Heart right ventricle (tissue), 16 donors: ENCODE measurements at regions not wholly inside any gene's neighbourhood (a gene's known extent, or its start where the extent isn't known, plus 50 kb on each side); places are given as distances from the start of the nearest gene placed in this dataset.

Experiments used
- ATAC-seq, 8 donors: fragments of 200-7000 bp; cut with Tn5 transposase; one replicate each; pipeline ENCODE4 v1.9.1; 2020; ENCODE audit warnings: mild to moderate bottlenecking in 8 of 8, moderate library complexity in 8 of 8, moderate number of reproducible peaks in 1 of 8
- DNase-seq, 2 donors: peaks; one replicate each; pipeline ENCODE4 v3.0.0-alpha.2; 2020
- H3K27ac ChIP-seq, 10 donors: fragments of 200-600 bp; sonication (generic) in 2 of 10; one replicate each; pipeline versions ENCODE4 v1.5.0 to v1.8.0; 2020 to 2022; ENCODE audit warnings: mild to moderate bottlenecking in 3 of 10
- H3K27me3 ChIP-seq, 7 donors: fragments of 200-600 bp; one replicate each; pipeline ENCODE4 v1.8.0; 2021 to 2022; ENCODE audit warnings: mild to moderate bottlenecking in 2 of 7
- H3K36me3 ChIP-seq, 9 donors: fragments of 200-600 bp; sonication (generic) in 1 of 9; one replicate each; pipeline versions ENCODE4 v1.5.0 to v1.8.0; 2020 to 2022; ENCODE audit warnings: mild to moderate bottlenecking in 2 of 9
- H3K4me1 ChIP-seq, 9 donors: fragments of 200-600 bp; sonication (generic) in 1 of 9; one replicate each; pipeline versions ENCODE4 v1.5.0 to v1.8.0; 2020 to 2022; ENCODE audit warnings: mild to moderate bottlenecking in 4 of 9
- H3K4me3 ChIP-seq, 10 donors: fragments of 200-600 bp; sonication (generic) in 2 of 10; one replicate each; pipeline versions ENCODE4 v1.5.0 to v1.8.0; 2020 to 2022; ENCODE audit warnings: mild to moderate bottlenecking in 7 of 10, moderate library complexity in 2 of 10
- H3K9me3 ChIP-seq, 11 donors: fragments of 200-600 bp in 10 of 11; sonication (generic) in 2 of 11; one replicate each; pipeline versions ENCODE4 v1.5.0 to v1.8.0; 2013 to 2022; ENCODE audit warnings: mild to moderate bottlenecking in 2 of 11, control low read depth in 1 of 11, moderate library complexity in 1 of 11
- CTCF ChIP-seq, 9 donors: fragments of 200-600 bp; sonication (generic) in 2 of 9; IDR thresholded peaks; one replicate each; pipeline versions ENCODE4 v1.5.0 to v1.8.0; 2021 to 2022; ENCODE audit warnings: antibody characterized with exemption in 9 of 9, mild to moderate bottlenecking in 5 of 9, moderate library complexity in 1 of 9
- WGBS, 2 donors: extraction: QIAGEN DNeasy Blood & Tissue Kit; methylation state at CpG; one replicate each; pipeline ENCODE4 v1.1.7; 2013; ENCODE audit warnings: inconsistent platforms in 1 of 2; 5-methylcytosine and 5-hydroxymethylcytosine counted together
- intact Hi-C, 10 donors: fragments of 100-400 bp; cut with DNase I; formaldehyde crosslinking; loops; one replicate each; pipeline versions ENCODE4 v1.11.1 to v1.14.2; 2022
- donor health status: Arrhythmogenic right ventricular cardiomyopathy.
- donor health status: ischemic (EF 13 %, LVEDD 7.1; RV severe dilation, severe dysfunction).
- donor health status: healthy with polysubstance abuse.
- donor health status: DM: no; HTN: yes; CAD: no.
- donor health status: DM: no; HTN: no; CAD: no.
- donor health status: ischemic (EF 25% LVEDD 6.9; RV normal size, moderate dysfunction).
- donor health status: ischemic (EF 25% LVEDD 5.7; RV mildly dilated, moderate dysfunction).
- donor health status: healthy.
- donor health status: DM: yes; HTN: yes; CAD: no.
- donor health status: Ischemic cardiomyopathy.
- donor health status: ischemic (EF 35%, LVEDD 5.7; RV mildly dilated, moderate dysfunction).
- donor health status: nonischemic (EF 11% LVEDD 7.7; RV severe dilation, severe dysfunction).
- donor health status: DM: yes; HTN: yes; CAD: no.
- donor health status: PGD.
- donor health status: ischemic (EF 29% LVEDD 5.4; RV normal size, mild dysfunction).
- donor health status: nonischemic (EF 23%, LVEDD 6.1; RV moderate dilation, normal function).

- 27 to 40% methylated on average over 8 of the region's 8 CpGs for WGBS, 2 donors
- TF ChIP-seq CTCF (IDR thresholded peaks at IDR 0.05), result no peak
- Histone ChIP-seq H3K27ac (peak overlapping the region in 2 of 10 donors; percentile 13 to 36), H3K4me3 (no peak overlapping the region), H3K36me3 (no peaks in the 10 kb centered on the region), H3K4me1 (peaks cover 2 to 30% (median 17%) of the 10 kb centered on the region in 9 donors), H3K9me3 (no peaks in the 10 kb centered on the region), H3K27me3 (no peaks in the 10 kb centered on the region)
- ATAC-seq, result peak in 7 of 8 donors; percentile 24 to 64 (median 42)
- intact Hi-C loops, result loop anchor here in 2 of 10 donors (10.0 kb wide), 2 partner anchors 92 to 222 kb away; partner anchors contain the start of gene MBOAT2 (in 1 of the 2)
- peak in 1 of 2 donors; percentile 28 for DNase-seq
These were observed 93.8 kb upstream of the MBOAT2 start for GRCh38 chr2:9097239-9097638.

- no peaks in the 10 kb centered on the region for H3K36me3 ChIP-seq
- H3K4me3 ChIP-seq, result no peak overlapping the region
- 94 to 95% methylated on average over 13 of the region's 13 CpGs for WGBS, 2 donors
- H3K4me1 ChIP-seq, result peaks cover 2 to 30% (median 17%) of the 10 kb centered on the region in 9 donors
- intact Hi-C loops, result loop anchor here in 2 of 10 donors (10.0 kb wide), 2 partner anchors 92 to 222 kb away; partner anchors contain the start of gene MBOAT2 (in 1 of the 2)
- TF ChIP-seq CTCF (IDR thresholded peaks at IDR 0.05), result no peak
- no peaks in the 10 kb centered on the region for H3K27me3 ChIP-seq
- no peak for DNase-seq
- peak in 1 of 8 donors; percentile 3 for ATAC-seq
- H3K27ac ChIP-seq, result peak overlapping the region in 2 of 10 donors; percentile 13 to 36
- H3K9me3 ChIP-seq, result no peaks in the 10 kb centered on the region
These were observed 93.3 kb upstream of the MBOAT2 start for GRCh38 chr2:9096761-9097160.

DNA sequence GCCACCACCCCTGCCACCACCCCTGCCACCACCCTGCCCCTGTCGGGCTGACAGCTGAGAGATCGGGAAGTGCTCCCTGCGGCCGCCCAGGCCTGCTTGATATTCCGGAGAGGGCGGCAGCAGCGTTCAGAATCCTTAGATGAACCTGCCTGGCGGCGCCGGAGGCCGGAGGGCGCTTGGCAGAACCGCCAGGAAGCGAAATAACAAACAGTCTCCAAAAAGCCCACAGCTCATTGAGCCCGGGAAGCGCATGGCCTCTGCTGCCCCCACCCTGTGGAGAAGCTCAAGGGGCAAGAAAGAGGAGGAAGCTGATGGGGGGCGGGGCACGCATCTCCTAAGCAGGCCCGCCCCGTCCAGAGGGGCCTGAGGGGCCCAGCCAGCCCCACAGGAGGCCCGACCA, 92.2 kb upstream of the MBOAT2 start:
- peak in 7 of 9 donors; percentile 17 to 58 (median 35) for TF ChIP-seq CTCF (IDR thresholded peaks at IDR 0.05)

DNA sequence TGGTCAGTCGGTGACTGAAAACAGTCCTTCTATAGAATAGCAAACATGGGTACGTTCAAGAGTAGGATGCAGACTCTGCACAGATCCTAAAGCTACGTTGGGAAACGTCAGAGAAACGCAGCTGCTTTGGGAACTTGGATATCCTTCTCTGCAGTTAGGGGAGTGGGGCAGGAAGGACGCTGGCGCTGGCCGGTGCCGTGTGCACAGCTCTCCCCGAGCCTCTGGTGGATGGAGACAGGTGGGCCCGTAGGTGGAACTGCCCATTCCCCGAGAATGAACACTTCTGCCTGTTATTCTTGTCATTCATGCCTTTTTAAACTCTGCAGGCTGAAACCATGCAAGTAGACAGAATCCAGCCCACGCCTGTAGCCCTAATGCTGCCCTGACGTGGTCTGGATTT, 91.7 kb upstream of the MBOAT2 start:
- DNase-seq, result no peak
- no peak for TF ChIP-seq CTCF (IDR thresholded peaks at IDR 0.05)
- H3K4me3 ChIP-seq, result peak overlapping the region in 6 of 10 donors; percentile 13 to 36 (median 28)
- 58 to 61% methylated on average over 14 of the region's 14 CpGs for WGBS, 2 donors
- no peaks in the 10 kb centered on the region for H3K36me3 ChIP-seq
- peak in 6 of 8 donors; percentile 16 to 35 (median 27) for ATAC-seq
- intact Hi-C loops, result loop anchor here in 2 of 10 donors (10.0 kb wide), 2 partner anchors 90 to 220 kb away; partner anchors contain the start of gene MBOAT2 (in 1 of the 2)
- no peaks in the 10 kb centered on the region for H3K9me3 ChIP-seq
- H3K27me3 ChIP-seq, result no peaks in the 10 kb centered on the region
- peak overlapping the region in 4 of 10 donors; percentile 15 to 77 (median 64) for H3K27ac ChIP-seq
- peaks cover 2 to 30% (median 17%) of the 10 kb centered on the region in 9 donors for H3K4me1 ChIP-seq

More for the DNA sequence above, 92.2 kb upstream of the MBOAT2 start:
- ATAC-seq, result peak; percentile 77 to 91 (median 84)
- peak; percentile 60 to 67 for DNase-seq
- H3K4me3 ChIP-seq, result peak overlapping the region in 7 of 10 donors; percentile 11 to 36 (median 26)
- H3K27ac ChIP-seq, result peak overlapping the region in 5 of 10 donors; percentile 15 to 77 (median 59)
- intact Hi-C loops, result loop anchor here in 2 of 10 donors (10.0 kb wide), 2 partner anchors 91 to 221 kb away; partner anchors contain the start of gene MBOAT2 (in 1 of the 2)
- H3K4me1 ChIP-seq, result peaks cover 2 to 30% (median 17%) of the 10 kb centered on the region in 9 donors
- WGBS, 2 donors, result 11 to 12% methylated on average over 21 of the region's 21 CpGs
- no peaks in the 10 kb centered on the region for H3K36me3 ChIP-seq
- H3K27me3 ChIP-seq, result no peaks in the 10 kb centered on the region
- no peaks in the 10 kb centered on the region for H3K9me3 ChIP-seq
